NCI-H2196 (cell line): ENCODE measurements at regions not wholly inside any gene's neighbourhood (a gene's known extent, or its start where the extent isn't known, plus 50 kb on each side); places are given as distances from the start of the nearest gene placed in this dataset.
"Not testable (repeated sequence)": the region's sequence is repeated elsewhere in the genome, so short reads cannot be mapped to it uniquely, and the experiment has no call there.

Experiments used
- DNase-seq: peaks from one replicate; lab custom pipeline; 2025; ENCODE audit not compliant: unreplicated experiment; lab: John Stamatoyannopoulos, UW

GRCh38 chr13:37175996-37176395, 70.5 kb upstream of the CSNK1A1L start:
- DNase-seq: no peak

GRCh38 chr13:37173214-37173613, 67.8 kb upstream of the CSNK1A1L start:
- DNase-seq: no peak

GRCh38 chr13:37172226-37172625, 66.8 kb upstream of the CSNK1A1L start:
- DNase-seq: not testable (repeated sequence)

GRCh38 chr13:37168926-37169325, 63.5 kb upstream of the CSNK1A1L start:
- DNase-seq: no peak

GRCh38 chr13:37168151-37168550, 62.7 kb upstream of the CSNK1A1L start:
- no peak for DNase-seq

- no peak for DNase-seq
These were observed 59.2 kb upstream of the CSNK1A1L start for GRCh38 chr13:37164635-37165034.

GRCh38 chr13:37163641-37164265, 58.3 kb upstream of the CSNK1A1L start:
- DNase-seq: no peak

GRCh38 chr13:37158481-37158880, 53.0 kb upstream of the CSNK1A1L start:
- DNase-seq: no peak

- DNase-seq: not testable (repeated sequence)
These were observed 50.2 kb upstream of the CSNK1A1L start for GRCh38 chr13:37155613-37156097.
